Fibroblast of lung (primary cell): ENCODE measurements at regions not wholly inside any gene's neighbourhood (a gene's known extent, or its start where the extent isn't known, plus 50 kb on each side); places are given as distances from the start of the nearest gene placed in this dataset.

Experiments
- DNase-seq, 2 donors: peaks; one replicate each; pipeline versions ENCODE4 v3.0.0 to v3.0.0-alpha.2; 2010; ENCODE audit warnings: low read depth in 2 of 2
- H2AFZ ChIP-seq: 2 replicates; pipeline ENCODE4 v1.5.1; 2012; ENCODE audit warnings: low read length, control low read depth, inconsistent platforms
- H3K27ac ChIP-seq: 2 replicates; pipeline ENCODE4 v1.5.1; 2011; ENCODE audit warnings: low read length, control low read depth; ENCODE audit not compliant: insufficient read depth
- H3K27me3 ChIP-seq: 2 replicates; pipeline ENCODE4 v1.5.1; 2011; ENCODE audit warnings: mild to moderate bottlenecking, low read length; ENCODE audit not compliant: control insufficient read depth, insufficient read depth
- H3K36me3 ChIP-seq: 2 replicates; pipeline ENCODE4 v1.5.1; 2011; ENCODE audit warnings: low read length; ENCODE audit not compliant: control insufficient read depth, insufficient read depth
- H3K4me1 ChIP-seq: 2 replicates; pipeline ENCODE4 v1.5.1; 2011; ENCODE audit warnings: low read length; ENCODE audit not compliant: control insufficient read depth, insufficient read depth; ENCODE audit errors: extremely low read depth
- H3K4me2 ChIP-seq: 2 replicates; pipeline ENCODE4 v1.5.1; 2011; ENCODE audit warnings: low read length, control low read depth; ENCODE audit not compliant: insufficient read depth; ENCODE audit errors: extremely low read depth
- H3K4me3 ChIP-seq, 4 experiments: fragments of 200-600 bp in 1 of 4; sonication (generic) in 1 of 4; replicated peaks in 1 of 4; 2 replicates each; pipeline ENCODE4 v1.5.1; 2011 to 2016; ENCODE audit warnings: low read length in 4 of 4, low read depth in 3 of 4, mild to moderate bottlenecking in 3 of 4, control low read depth in 2 of 4, inconsistent platforms in 1 of 4, mixed read lengths in 1 of 4; ENCODE audit not compliant: insufficient read depth in 1 of 4; ENCODE audit errors: control extremely low read depth in 1 of 4
- H3K79me2 ChIP-seq: 2 replicates; pipeline ENCODE4 v1.5.1; 2012; ENCODE audit warnings: mild to moderate bottlenecking, low read length, inconsistent platforms; ENCODE audit not compliant: control insufficient read depth, insufficient read depth
- H3K9ac ChIP-seq: 2 replicates; pipeline ENCODE4 v1.5.1; 2011; ENCODE audit warnings: mild to moderate bottlenecking, low read length, control low read depth; ENCODE audit not compliant: insufficient read depth
- H3K9me3 ChIP-seq: 2 replicates; pipeline ENCODE4 v1.5.1; 2012; ENCODE audit warnings: low read depth, low read length; ENCODE audit not compliant: control insufficient read depth, insufficient read depth
- H4K20me1 ChIP-seq: 2 replicates; pipeline ENCODE4 v1.5.1; 2011; ENCODE audit warnings: low read length; ENCODE audit not compliant: control insufficient read depth, insufficient read depth; ENCODE audit errors: extremely low read depth
- CTCF ChIP-seq, 2 donors: IDR thresholded peaks in 1 of 2; conservative IDR thresholded peaks in 1 of 2; 1 replicate in 1 of 2; 2 replicates in 1 of 2; pipeline ENCODE4 v1.5.1; 2011 to 2012; ENCODE audit warnings: low read length in 2 of 2, control low read depth in 1 of 2, inconsistent platforms in 1 of 2, low read depth in 1 of 2, mild to moderate bottlenecking in 1 of 2
- EZH2 ChIP-seq: IDR thresholded peaks from 2 replicates; pipeline ENCODE4 v1.5.1; 2012; ENCODE audit warnings: low read length, control low read depth, mild to moderate bottlenecking; ENCODE audit errors: missing control alignments

- Histone ChIP-seq H3K9ac (no peak overlapping the region), H2AFZ (no peak overlapping the region), H4K20me1 (no peaks in the 10 kb centered on the region), H3K36me3 (no peaks in the 10 kb centered on the region), H3K4me1 (no peaks in the 10 kb centered on the region), H3K27ac (no peak overlapping the region), H3K9me3 (no peaks in the 10 kb centered on the region), H3K4me3 (no peak overlapping the region), H3K79me2 (no peaks in the 10 kb centered on the region), H3K4me2 (no peak overlapping the region), H3K27me3 (no peaks in the 10 kb centered on the region)
- TF ChIP-seq CTCF (conservative IDR thresholded peaks at IDR 0.05 in 1 of 2, IDR thresholded peaks at IDR 0.05 in 1 of 2; ENCODE audit: low read depth in 1 of 2, low read length in 2 of 2) (no peak), EZH2 (no peak)
- DNase-seq, result no peak
Observed at GRCh38 chrY:7437086-7437485, 525.5 kb upstream of the AMELY start.

GRCh38 chrY:7433817-7434809 lies 522.6 kb upstream of the AMELY start:
- Histone ChIP-seq H3K4me2 (no peak overlapping the region), H3K4me3 (peak overlapping the region in 1 of 4 experiments; percentile 16), H3K4me1 (no peaks in the 10 kb centered on the region), H3K27ac (no peak overlapping the region), H3K9ac (no peak overlapping the region), H2AFZ (no peak overlapping the region), H3K27me3 (no peaks in the 10 kb centered on the region), H4K20me1 (no peaks in the 10 kb centered on the region), H3K79me2 (no peaks in the 10 kb centered on the region), H3K9me3 (no peaks in the 10 kb centered on the region), H3K36me3 (no peaks in the 10 kb centered on the region)
- peak in 1 of 2 donors; percentile 95 for DNase-seq
- TF ChIP-seq CTCF (conservative IDR thresholded peaks at IDR 0.05 in 1 of 2, IDR thresholded peaks at IDR 0.05 in 1 of 2; ENCODE audit: low read depth in 1 of 2, low read length in 2 of 2), result no peak
- TF ChIP-seq EZH2, result no peak

- Histone ChIP-seq H3K9me3 (no peaks in the 10 kb centered on the region), H4K20me1 (no peaks in the 10 kb centered on the region), H3K4me1 (no peaks in the 10 kb centered on the region), H3K27me3 (no peaks in the 10 kb centered on the region), H3K4me2 (no peak overlapping the region), H3K9ac (no peak overlapping the region), H3K79me2 (no peaks in the 10 kb centered on the region), H3K4me3 (no peak overlapping the region), H2AFZ (no peak overlapping the region), H3K27ac (no peak overlapping the region), H3K36me3 (no peaks in the 10 kb centered on the region)
- no peak for DNase-seq
- TF ChIP-seq CTCF (conservative IDR thresholded peaks at IDR 0.05 in 1 of 2, IDR thresholded peaks at IDR 0.05 in 1 of 2; ENCODE audit: low read depth in 1 of 2, low read length in 2 of 2) (no peak), EZH2 (no peak)
Observed at GRCh38 chrY:7419165-7419564, 507.6 kb upstream of the AMELY start.
